NCI-H460 (cell line): ENCODE measurements at regions not wholly inside any gene's neighbourhood (a gene's known extent, or its start where the extent isn't known, plus 50 kb on each side); places are given as distances from the start of the nearest gene placed in this dataset.

ENCODE experiments used
- DNase-seq: peaks from one replicate; pipeline ENCODE4 v3.0.0-alpha.2; 2016; ENCODE audit warnings: low read depth; ENCODE audit errors: extremely low read depth

GRCh38 chr13:72258340-72258981 is 391.5 kb upstream of the DACH1 start:
- DNase-seq: no peak

GRCh38 chr13:72255908-72256307 is 388.9 kb upstream of the DACH1 start:
- DNase-seq: peak; percentile 46

DNA sequence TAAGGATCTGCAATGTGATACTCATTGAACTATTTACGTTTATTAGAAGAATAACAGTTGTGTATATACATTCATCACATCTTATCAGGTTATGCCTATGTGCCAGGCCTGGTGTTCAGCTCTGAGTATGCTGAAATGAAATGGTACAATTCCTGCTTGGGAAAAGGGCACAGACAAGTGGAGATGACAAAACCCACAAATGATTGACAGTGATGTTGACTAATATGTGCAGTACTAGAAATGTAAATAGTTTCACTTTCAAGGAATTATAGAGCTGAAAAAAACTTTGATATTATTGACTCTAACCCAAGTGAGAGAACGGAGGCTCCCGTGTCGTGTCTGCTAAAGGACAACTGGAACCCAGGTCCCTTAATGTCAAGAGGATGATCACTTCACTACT is 386.8 kb upstream of the DACH1 start:
- no peak for DNase-seq

GRCh38 chr13:72246396-72246795 is 379.4 kb upstream of the DACH1 start:
- DNase-seq: no peak

DNA sequence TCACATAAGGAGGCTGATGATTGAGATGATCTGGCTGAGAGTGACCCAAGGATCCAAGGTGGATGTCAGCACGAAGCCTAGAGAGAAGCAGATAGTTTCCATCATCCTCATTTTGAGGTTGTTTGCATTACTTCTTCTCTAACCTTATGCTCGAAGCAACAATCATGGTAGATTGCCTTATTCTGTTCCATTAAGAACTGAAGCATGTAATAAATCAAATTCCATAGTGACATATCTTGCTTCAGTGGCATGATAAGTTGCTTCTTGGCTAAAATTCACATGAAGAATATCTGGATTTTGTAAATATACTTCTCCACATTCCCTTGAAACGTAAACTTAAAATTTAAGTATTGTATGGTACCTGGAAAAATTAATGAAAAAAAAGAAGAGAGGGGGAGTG is 377.8 kb upstream of the DACH1 start:
- no peak for DNase-seq

- no peak for DNase-seq
Measured at GRCh38 chr13:72230131-72230530, 363.1 kb upstream of the DACH1 start.

- no peak for DNase-seq
Measured at GRCh38 chr13:72229067-72229466, 362.1 kb upstream of the DACH1 start.

- peak; percentile 20 for DNase-seq
Measured at GRCh38 chr13:72221276-72221962, 354.4 kb upstream of the DACH1 start.

GRCh38 chr13:72218966-72219365 is 352.0 kb upstream of the DACH1 start:
- DNase-seq: no peak

DNA sequence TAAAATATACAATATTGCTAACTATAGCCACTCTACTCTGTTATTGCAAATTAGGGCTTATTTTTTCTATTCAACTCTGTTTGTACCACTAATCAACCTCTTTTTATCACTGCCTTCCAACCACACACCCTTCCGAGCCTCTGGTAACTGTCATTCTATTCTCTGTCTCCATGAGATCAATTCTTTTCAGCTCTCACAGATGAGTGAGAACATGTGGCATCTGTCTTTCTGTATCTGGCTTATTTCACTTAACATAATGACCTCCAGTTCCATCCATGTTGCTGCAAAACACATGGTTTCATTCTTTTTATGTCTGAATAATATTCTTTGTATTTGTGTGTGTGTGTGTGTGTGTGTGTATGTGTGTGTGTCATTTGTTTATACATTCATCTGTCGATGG is 350.1 kb upstream of the DACH1 start:
- no peak for DNase-seq

DNA sequence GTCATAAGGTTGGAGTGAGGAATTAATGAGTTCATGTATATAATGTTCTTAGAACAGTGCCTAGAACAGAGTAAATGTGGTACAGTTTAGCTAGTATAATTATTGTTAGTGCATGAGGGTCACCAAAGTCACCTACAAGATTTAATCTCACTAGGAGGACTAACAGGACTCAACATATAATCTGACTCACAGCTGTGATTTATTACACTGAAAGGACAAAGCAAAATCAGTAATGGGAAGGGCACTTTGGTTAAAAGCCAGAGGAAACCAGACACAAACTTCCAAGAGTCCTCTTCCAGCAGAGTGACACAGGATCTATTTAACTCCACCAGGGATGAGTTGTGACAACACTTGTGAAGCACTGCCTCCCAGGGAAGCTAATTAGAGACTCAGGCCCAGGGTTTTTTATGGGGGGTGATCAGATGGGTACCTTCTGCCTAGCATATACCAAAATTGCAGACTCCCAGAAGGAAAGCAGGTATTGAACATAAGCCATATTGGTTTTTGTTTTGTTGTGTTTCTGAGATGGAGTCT is 341.2 kb upstream of the DACH1 start:
- no peak for DNase-seq

GRCh38 chr13:72205773-72206172 is 338.8 kb upstream of the DACH1 start:
- DNase-seq: no peak

DNA sequence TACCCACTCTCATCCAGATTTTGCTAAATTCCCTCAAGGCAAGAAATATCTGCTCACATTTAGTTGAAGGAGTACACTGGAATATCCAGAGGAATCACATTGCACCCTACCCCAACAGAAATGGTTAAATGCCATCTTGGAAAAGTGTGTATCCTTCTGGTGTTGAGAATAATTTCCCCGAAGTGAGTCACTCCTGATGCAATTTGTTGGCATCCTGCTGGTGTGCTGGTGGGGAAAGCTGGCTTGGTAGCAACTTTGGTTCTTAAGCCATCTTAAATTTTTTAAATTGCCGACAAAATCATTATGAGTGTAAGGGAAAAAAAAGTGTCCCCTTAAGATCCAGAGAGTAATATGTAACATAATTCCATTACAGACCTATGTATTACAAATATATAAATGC is 337.3 kb upstream of the DACH1 start:
- DNase-seq: no peak

DNA sequence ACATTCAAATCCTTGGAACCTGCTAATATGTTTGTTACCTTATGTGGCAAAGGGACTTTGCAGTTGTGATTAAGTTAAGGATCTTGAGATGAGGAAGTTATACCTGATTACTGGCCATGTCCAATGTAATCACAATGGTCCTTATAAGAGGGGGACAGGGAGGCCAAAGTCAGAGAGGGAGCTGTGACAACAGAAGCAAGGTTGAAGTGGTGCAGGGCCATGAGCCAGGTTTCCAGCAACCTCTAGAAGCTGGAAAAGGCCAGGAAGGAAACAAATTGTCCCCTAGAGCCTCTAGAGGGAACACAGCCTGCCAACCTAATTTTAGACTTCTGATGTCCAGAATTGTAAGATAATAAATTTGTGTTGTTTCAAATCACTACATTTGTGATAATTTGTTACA is 334.7 kb upstream of the DACH1 start:
- DNase-seq: no peak

DNA sequence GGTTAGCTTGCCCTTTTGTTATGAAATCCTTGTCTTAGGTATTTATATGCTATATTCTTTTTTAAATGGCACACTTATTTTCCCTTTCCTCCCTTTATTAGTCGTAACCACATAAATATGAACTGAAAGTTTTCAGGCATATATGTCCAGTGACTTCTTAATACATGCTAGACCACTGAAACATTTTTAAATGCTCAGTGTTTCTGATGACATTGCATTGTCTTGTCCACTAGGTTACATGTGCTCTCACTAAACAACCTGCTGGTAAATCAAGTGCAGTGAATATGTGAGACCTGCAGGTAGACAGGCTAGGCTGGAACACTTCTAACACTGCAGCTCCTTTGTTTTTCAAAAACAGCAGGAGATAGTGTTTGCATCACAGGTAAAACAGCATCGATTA is 332.6 kb upstream of the DACH1 start:
- no peak for DNase-seq

- no peak for DNase-seq
Measured at GRCh38 chr13:72198967-72199560, 332.1 kb upstream of the DACH1 start.

GRCh38 chr13:72198042-72198441 is 331.0 kb upstream of the DACH1 start:
- no peak for DNase-seq

DNA sequence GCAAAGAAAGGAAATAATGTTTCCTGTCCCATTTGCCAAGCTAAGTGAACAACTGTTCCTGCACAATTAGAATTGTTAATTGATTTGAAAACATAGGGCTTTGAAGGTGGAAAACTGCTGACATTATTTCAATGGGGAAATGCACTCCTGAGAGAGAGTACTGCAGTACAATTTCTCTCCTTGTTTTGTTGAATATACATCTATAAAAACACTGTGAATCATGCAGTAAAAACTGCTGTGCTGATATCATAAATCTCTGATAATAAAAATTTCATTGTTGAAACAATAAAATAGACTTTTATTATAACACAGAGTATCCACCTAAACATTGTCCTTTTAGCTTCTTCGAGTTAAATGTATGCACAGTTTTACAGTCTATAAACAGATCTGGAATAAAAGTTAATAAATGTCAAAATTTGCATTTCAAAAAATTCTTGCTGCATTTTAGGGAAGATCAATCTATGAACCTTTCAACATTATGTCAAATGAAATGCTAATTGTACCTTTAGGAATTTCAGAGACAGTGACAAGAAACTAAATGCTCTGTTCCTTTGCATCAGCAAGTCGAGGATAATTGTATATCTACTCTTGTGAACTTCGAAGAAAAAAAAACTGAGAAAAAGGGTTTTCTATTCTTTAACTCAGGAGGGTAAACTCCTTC is 328.2 kb upstream of the DACH1 start:
- DNase-seq: no peak

DNA sequence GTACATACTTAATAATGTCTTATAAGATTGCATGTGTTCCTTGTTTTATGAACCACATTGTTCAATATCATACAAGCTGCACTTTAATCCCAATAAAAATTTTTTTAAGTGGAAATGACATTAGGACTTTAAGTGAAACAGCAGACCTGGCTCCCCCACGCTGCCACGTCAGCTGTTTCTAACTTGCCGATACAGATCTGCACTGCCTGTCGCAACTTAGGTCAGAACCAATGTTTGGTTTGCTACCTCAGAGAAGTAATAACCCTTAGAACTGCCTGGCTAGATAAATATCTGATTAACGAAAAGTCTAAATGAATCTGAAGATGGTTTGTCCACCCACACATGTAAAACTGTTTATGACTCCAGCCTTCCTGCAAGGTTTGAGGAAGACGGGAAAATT is 327.5 kb upstream of the DACH1 start:
- no peak for DNase-seq

DNA sequence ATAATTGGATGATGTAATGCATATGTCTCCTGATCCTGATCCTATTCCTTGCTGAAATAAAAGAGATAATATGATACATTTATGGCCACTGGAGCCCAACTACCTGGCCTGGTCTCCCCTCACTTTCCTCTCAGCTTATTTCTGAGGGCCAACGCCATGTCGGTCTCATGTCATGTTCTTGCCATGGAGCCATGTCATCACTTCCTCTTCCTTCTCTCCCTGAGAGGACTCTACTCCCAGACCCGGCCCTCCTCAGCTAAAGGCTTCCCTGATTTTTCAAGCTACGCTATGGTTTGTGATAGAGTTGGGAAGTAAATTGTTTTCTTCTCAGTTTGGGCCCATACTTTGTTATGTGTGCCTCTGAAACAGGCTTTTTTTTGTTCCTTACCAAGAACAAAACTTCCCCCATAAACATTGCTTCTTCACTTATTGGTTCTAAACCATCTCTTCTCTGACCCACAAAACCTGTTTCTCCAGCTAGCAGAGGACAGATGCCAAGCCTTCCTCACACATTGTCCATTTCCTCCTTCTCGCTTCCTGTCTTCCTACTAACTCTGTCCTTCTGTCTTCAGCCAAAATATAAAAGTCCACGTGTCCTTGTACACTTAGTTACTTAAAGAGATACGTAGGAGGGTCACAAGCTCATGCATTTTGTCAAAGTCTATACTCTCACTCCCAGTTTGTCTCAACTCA is 319.9 kb upstream of the DACH1 start:
- DNase-seq: no peak

GRCh38 chr13:72185776-72186175 is 318.8 kb upstream of the DACH1 start:
- no peak for DNase-seq
